WERI-Rb-1 (cell line): ENCODE measurements at regions not wholly inside any gene's neighbourhood (a gene's known extent, or its start where the extent isn't known, plus 50 kb on each side); places are given as distances from the start of the nearest gene placed in this dataset.
A peak's percentile ranks its signal among the peaks of the same experiment; 100 is the strongest.

Experiments
- DNase-seq: peaks from one replicate; pipeline ENCODE4 v3.0.0-alpha.2; 2020
- H3K27ac ChIP-seq: fragments of 250-450 bp; sonication (Bioruptor Pico); 2 replicates; pipeline ENCODE4 v1.5.1; 2020; ENCODE audit warnings: mild to moderate bottlenecking, moderate library complexity
- H3K27me3 ChIP-seq: fragments of 250-450 bp; sonication (Bioruptor Pico); 2 replicates; pipeline ENCODE4 v1.5.1; 2021; ENCODE audit warnings: mild to moderate bottlenecking, low read depth, moderate library complexity; ENCODE audit not compliant: insufficient read depth, severe bottlenecking
- H3K36me3 ChIP-seq: fragments of 250-450 bp; sonication (Bioruptor Pico); 2 replicates; pipeline ENCODE4 v1.5.1; 2020; ENCODE audit warnings: mild to moderate bottlenecking, moderate library complexity
- H3K4me3 ChIP-seq: 2 replicates; pipeline ENCODE4 v1.5.1; 2011; ENCODE audit warnings: low read depth, mild to moderate bottlenecking, control low read depth, low read length
- H3K9me3 ChIP-seq: fragments of 250-450 bp; sonication (Bioruptor Pico); 2 replicates; pipeline ENCODE4 v1.5.1; 2021; ENCODE audit warnings: mild to moderate bottlenecking, moderate library complexity; ENCODE audit not compliant: severe bottlenecking
- CTCF ChIP-seq: IDR thresholded peaks from 2 replicates; pipeline ENCODE4 v1.5.1; 2011; ENCODE audit warnings: low read depth, mild to moderate bottlenecking, control low read depth, inconsistent platforms, low read length

- no peaks in the 10 kb centered on the region for H3K9me3 ChIP-seq
- H3K27ac ChIP-seq, result no peak overlapping the region
- no peak for DNase-seq
- H3K27me3 ChIP-seq, result no peaks in the 10 kb centered on the region
- no peak overlapping the region for H3K4me3 ChIP-seq
- no peak for TF ChIP-seq CTCF
- H3K36me3 ChIP-seq, result no peaks in the 10 kb centered on the region
Measured at GRCh38 chr13:67421475-67421874, 191.3 kb upstream of the PCDH9 start.

DNA sequence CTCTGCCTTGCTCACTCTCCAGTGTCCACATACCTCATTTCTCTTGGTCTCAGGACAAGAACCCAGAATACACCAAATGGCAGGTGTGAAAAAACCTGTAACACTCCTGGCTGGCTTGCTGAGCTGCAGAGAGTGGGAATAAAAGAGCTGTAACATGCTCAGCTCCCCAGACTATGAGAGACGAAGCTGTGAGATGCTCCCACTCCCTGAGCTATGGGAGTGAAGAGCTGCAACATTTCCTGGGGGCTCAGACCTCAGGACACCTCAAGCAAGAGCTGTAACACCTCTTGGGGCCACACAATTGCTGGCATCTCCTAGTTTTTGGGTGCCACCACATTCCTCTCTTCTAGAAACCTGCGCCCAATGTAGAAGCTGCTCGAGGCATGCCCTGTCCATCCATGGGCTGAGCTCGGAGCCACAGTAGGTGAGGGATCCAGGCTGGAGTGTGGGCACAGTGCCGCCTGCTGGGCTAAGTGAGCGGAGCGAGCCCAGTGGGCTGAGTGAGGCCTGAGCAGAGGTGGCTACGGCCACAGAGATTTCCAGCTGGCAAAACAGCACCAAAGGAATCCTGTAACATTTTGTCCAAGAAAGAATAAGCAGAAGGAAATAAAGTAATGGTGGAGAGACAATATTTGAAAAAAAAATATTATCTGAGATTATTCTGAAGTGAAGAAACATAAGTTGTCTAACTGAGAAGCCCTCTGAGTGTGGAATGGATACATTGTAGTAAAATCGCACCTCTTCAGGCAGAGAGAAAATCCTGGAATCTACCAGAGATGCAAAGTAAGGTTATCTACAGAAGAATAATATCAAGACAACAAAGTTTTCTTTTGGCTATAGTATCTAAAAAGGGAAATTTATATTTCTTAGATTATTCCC is 186.2 kb upstream of the PCDH9 start:
- Histone ChIP-seq H3K27ac (no peak overlapping the region), H3K27me3 (no peaks in the 10 kb centered on the region), H3K4me3 (no peak overlapping the region), H3K9me3 (no peaks in the 10 kb centered on the region), H3K36me3 (no peaks in the 10 kb centered on the region)
- DNase-seq, result peak; percentile 59
- TF ChIP-seq CTCF, result peak; percentile 83

DNA sequence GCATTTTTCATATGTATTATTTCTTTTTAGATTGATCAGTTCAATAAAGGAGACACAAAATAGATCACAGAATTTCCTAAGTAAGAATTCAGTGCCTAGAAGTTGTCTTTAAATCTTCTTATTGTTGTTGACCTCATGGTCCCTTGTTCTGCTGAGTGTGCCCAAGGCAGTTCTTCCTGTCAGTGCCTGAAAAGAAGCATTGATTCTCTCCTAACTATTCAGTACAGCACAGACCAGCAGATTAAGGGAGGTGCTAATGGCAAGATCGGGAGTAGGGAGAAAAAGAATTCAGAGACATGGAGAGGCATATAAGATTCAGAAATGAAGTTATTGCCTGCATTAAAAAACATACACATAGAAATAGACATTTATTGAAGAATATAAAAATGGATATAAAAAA is 180.5 kb upstream of the PCDH9 start:
- Histone ChIP-seq H3K27me3 (no peaks in the 10 kb centered on the region), H3K9me3 (no peaks in the 10 kb centered on the region), H3K27ac (peak overlapping the region; percentile 63), H3K4me3 (no peak overlapping the region), H3K36me3 (no peaks in the 10 kb centered on the region)
- DNase-seq, result peak; percentile 13
- no peak for TF ChIP-seq CTCF

DNA sequence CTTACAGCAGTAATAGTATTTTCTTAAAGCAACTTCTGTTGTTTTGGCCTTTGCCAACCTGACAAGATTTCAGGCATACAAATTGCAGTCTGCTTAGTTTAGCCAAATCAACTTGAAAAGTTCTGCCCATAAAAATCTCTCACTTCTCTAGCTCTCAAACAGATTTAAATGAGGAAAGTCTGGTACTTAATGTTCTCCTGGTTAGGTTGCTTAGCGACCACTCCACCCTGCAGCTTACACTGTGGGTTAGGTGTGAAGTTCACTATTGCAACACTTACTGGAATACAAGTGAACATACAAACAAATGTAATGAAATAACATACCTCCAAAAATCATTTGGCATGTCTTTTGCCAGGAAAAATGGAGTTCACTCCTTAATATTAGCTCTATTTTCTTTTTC is 178.7 kb upstream of the PCDH9 start:
- DNase-seq, result no peak
- no peaks in the 10 kb centered on the region for H3K9me3 ChIP-seq
- H3K4me3 ChIP-seq, result no peak overlapping the region
- H3K27ac ChIP-seq, result no peak overlapping the region
- H3K27me3 ChIP-seq, result no peaks in the 10 kb centered on the region
- no peaks in the 10 kb centered on the region for H3K36me3 ChIP-seq
- TF ChIP-seq CTCF, result no peak

DNA sequence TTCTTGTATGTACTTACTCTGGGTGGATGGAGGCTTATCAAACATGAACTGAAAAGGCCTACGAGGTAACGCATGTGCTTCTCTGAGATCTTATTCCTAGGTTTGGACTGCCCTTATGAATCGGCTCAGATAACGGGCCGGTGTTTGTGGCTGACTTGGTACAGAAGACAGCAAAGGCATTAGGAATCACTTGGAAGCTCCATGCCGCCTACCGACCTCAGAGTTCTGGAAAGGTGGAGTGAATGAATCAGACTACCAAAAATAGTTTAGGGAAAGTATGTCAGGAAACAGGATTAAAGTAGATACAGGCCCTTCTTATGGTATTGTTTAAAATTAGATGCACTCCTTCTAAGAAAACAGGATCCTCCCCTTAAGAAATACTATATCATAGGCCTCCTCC is 172.4 kb upstream of the PCDH9 start:
- no peak for TF ChIP-seq CTCF
- Histone ChIP-seq H3K36me3 (no peaks in the 10 kb centered on the region), H3K27ac (no peak overlapping the region)

DNA sequence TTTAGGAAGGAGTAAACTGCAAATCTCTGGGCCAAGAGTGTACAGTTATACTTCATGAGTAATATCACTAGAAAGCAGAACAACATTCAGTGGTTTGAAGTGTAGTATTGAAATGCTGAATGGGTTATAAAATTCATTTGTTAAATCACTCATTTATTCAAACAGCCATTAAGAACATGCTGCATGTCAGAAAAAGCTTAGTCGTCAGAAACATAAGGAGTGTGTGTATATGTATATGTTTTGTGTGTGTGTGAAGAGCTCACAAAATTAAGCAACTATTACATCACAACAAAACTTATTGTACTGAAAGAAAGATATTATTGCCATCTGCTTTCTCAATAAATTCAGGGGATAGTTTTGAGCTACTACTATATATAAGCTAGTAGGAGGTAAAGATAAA is 165.4 kb upstream of the PCDH9 start:
- Histone ChIP-seq H3K9me3 (no peaks in the 10 kb centered on the region), H3K27me3 (no peaks in the 10 kb centered on the region), H3K36me3 (no peaks in the 10 kb centered on the region), H3K4me3 (no peak overlapping the region), H3K27ac (no peak overlapping the region)
- no peak for DNase-seq
- TF ChIP-seq CTCF, result no peak

More for the DNA sequence above, 172.4 kb upstream of the PCDH9 start:
- DNase-seq, result no peak
- Histone ChIP-seq H3K4me3 (no peak overlapping the region), H3K9me3 (no peaks in the 10 kb centered on the region), H3K27me3 (no peaks in the 10 kb centered on the region)
